Urinary bladder (tissue), 3 donors: ENCODE measurements at regions not wholly inside any gene's neighbourhood (a gene's known extent, or its start where the extent isn't known, plus 50 kb on each side); places are given as distances from the start of the nearest gene placed in this dataset.

Experiments
- DNase-seq: peaks from one replicate; pipeline ENCODE4 v3.0.0-alpha.2; 2015; ENCODE audit errors: extremely low spot score
- H3K27ac ChIP-seq: one replicate; pipeline ENCODE4 v1.5.1; 2013; ENCODE audit warnings: low read depth, mild to moderate bottlenecking, moderate library complexity
- H3K36me3 ChIP-seq: one replicate; pipeline ENCODE4 v1.6.1; 2013; ENCODE audit warnings: mild to moderate bottlenecking, moderate library complexity; ENCODE audit not compliant: insufficient read depth
- H3K4me1 ChIP-seq: one replicate; pipeline ENCODE4 v1.6.1; 2013; ENCODE audit warnings: mild to moderate bottlenecking, moderate library complexity; ENCODE audit not compliant: insufficient read depth
- H3K4me3 ChIP-seq: one replicate; pipeline ENCODE4 v1.5.1; 2013; ENCODE audit warnings: low read depth, low read length
- WGBS: extraction: QIAGEN DNeasy Blood & Tissue Kit; methylation state at CpG from one replicate; pipeline ENCODE4 v1.1.7; 2013; 5-methylcytosine and 5-hydroxymethylcytosine counted together
- donor health status: healthy with polysubstance abuse.
- donor health status: healthy.

- 81% methylated on average over 8 of the region's 8 CpGs for WGBS
- H3K4me1 ChIP-seq: no peaks in the 10 kb centered on the region
- H3K27ac ChIP-seq: no peak overlapping the region
- H3K4me3 ChIP-seq: no peak overlapping the region
- no peak for DNase-seq
- no peaks in the 10 kb centered on the region for H3K36me3 ChIP-seq
These were observed 305.4 kb downstream of the MAF start for GRCh38 chr16:79295162-79295561.

- no peak overlapping the region for H3K4me3 ChIP-seq
- H3K27ac ChIP-seq: no peak overlapping the region
- H3K36me3 ChIP-seq: no peaks in the 10 kb centered on the region
- no peaks in the 10 kb centered on the region for H3K4me1 ChIP-seq
- no peak for DNase-seq
- WGBS: 89% methylated on average over 2 of the region's 2 CpGs
These were observed 306.0 kb downstream of the MAF start for GRCh38 chr16:79294568-79294967.

- no peak for DNase-seq
- no peaks in the 10 kb centered on the region for H3K4me1 ChIP-seq
- no peaks in the 10 kb centered on the region for H3K36me3 ChIP-seq
- no peak overlapping the region for H3K4me3 ChIP-seq
- no peak overlapping the region for H3K27ac ChIP-seq
- WGBS: 80% methylated on average over 4 of the region's 4 CpGs
These were observed 306.6 kb downstream of the MAF start for GRCh38 chr16:79293836-79294460.

- H3K36me3 ChIP-seq: no peaks in the 10 kb centered on the region
- H3K27ac ChIP-seq: no peak overlapping the region
- no peak overlapping the region for H3K4me3 ChIP-seq
- DNase-seq: no peak
- H3K4me1 ChIP-seq: no peaks in the 10 kb centered on the region
- 96% methylated on average over 4 of the region's 4 CpGs for WGBS
These were observed 312.5 kb downstream of the MAF start for GRCh38 chr16:79288066-79288465.

- H3K27ac ChIP-seq: no peak overlapping the region
- H3K36me3 ChIP-seq: no peaks in the 10 kb centered on the region
- H3K4me3 ChIP-seq: no peak overlapping the region
- no peaks in the 10 kb centered on the region for H3K4me1 ChIP-seq
- 51% methylated on average over 5 of the region's 5 CpGs for WGBS
- no peak for DNase-seq
These were observed 313.1 kb downstream of the MAF start for GRCh38 chr16:79287424-79287917.

- DNase-seq: no peak
- Histone ChIP-seq H3K27ac (no peak overlapping the region), H3K4me3 (no peak overlapping the region), H3K36me3 (no peaks in the 10 kb centered on the region), H3K4me1 (no peaks in the 10 kb centered on the region)
- 50% methylated on average over 22 of the region's 22 CpGs for WGBS
These were observed 313.7 kb downstream of the MAF start for GRCh38 chr16:79286646-79287423.

- 34% methylated on average over 7 of the region's 7 CpGs for WGBS
- no peak overlapping the region for H3K4me3 ChIP-seq
- H3K36me3 ChIP-seq: no peaks in the 10 kb centered on the region
- no peak overlapping the region for H3K27ac ChIP-seq
- no peak for DNase-seq
- H3K4me1 ChIP-seq: no peaks in the 10 kb centered on the region
These were observed 315.8 kb downstream of the MAF start for GRCh38 chr16:79284766-79285165.

- 95% methylated on average over 4 of the region's 4 CpGs for WGBS
- H3K27ac ChIP-seq: no peak overlapping the region
- no peak overlapping the region for H3K4me3 ChIP-seq
- no peaks in the 10 kb centered on the region for H3K4me1 ChIP-seq
- H3K36me3 ChIP-seq: no peaks in the 10 kb centered on the region
- no peak for DNase-seq
These were observed 317.0 kb downstream of the MAF start for GRCh38 chr16:79283578-79283977.

GRCh38 chr16:79282806-79283205, 317.7 kb downstream of the MAF start:
- no peaks in the 10 kb centered on the region for H3K4me1 ChIP-seq
- 94% methylated on average over 2 of the region's 2 CpGs for WGBS
- no peaks in the 10 kb centered on the region for H3K36me3 ChIP-seq
- no peak overlapping the region for H3K27ac ChIP-seq
- DNase-seq: no peak
- H3K4me3 ChIP-seq: no peak overlapping the region

- no peak for DNase-seq
- H3K4me1 ChIP-seq: no peaks in the 10 kb centered on the region
- H3K27ac ChIP-seq: no peak overlapping the region
- no peak overlapping the region for H3K4me3 ChIP-seq
- no peaks in the 10 kb centered on the region for H3K36me3 ChIP-seq
- WGBS: 86% methylated on average over 11 of the region's 11 CpGs
These were observed 322.0 kb downstream of the MAF start for GRCh38 chr16:79278506-79278905.

GRCh38 chr16:79276501-79276900, 324.0 kb downstream of the MAF start:
- Histone ChIP-seq H3K4me3 (no peak overlapping the region), H3K36me3 (no peaks in the 10 kb centered on the region), H3K27ac (no peak overlapping the region), H3K4me1 (no peaks in the 10 kb centered on the region)
- WGBS: 97% methylated on average over 6 of the region's 6 CpGs
- no peak for DNase-seq

GRCh38 chr16:79274264-79274663, 326.3 kb downstream of the MAF start:
- 91% methylated on average over 4 of the region's 4 CpGs for WGBS
- H3K4me1 ChIP-seq: no peaks in the 10 kb centered on the region
- no peak overlapping the region for H3K4me3 ChIP-seq
- H3K27ac ChIP-seq: no peak overlapping the region
- no peaks in the 10 kb centered on the region for H3K36me3 ChIP-seq
- DNase-seq: no peak

GRCh38 chr16:79272141-79272577, 328.4 kb downstream of the MAF start:
- H3K36me3 ChIP-seq: no peaks in the 10 kb centered on the region
- H3K27ac ChIP-seq: no peak overlapping the region
- no peak overlapping the region for H3K4me3 ChIP-seq
- 91% methylated on average over 19 of the region's 19 CpGs for WGBS
- H3K4me1 ChIP-seq: no peaks in the 10 kb centered on the region
- DNase-seq: no peak

GRCh38 chr16:79271583-79271982, 329.0 kb downstream of the MAF start:
- Histone ChIP-seq H3K4me3 (no peak overlapping the region), H3K27ac (no peak overlapping the region), H3K36me3 (no peaks in the 10 kb centered on the region), H3K4me1 (no peaks in the 10 kb centered on the region)
- 0% methylated on average over 1 of the region's 1 CpG for WGBS
- DNase-seq: no peak
